Activated T-cell treated with anti-CD3 and anti-CD28 coated beads, Interleukin-2, amount 50 U/mL, for 24 hours (primary cell): ENCODE measurements at regions not wholly inside any gene's neighbourhood (a gene's known extent, or its start where the extent isn't known, plus 50 kb on each side); places are given as distances from the start of the nearest gene placed in this dataset.
"Not testable (repeated sequence)": the region's sequence is repeated elsewhere in the genome, so short reads cannot be mapped to it uniquely, and the experiment has no call there.

Experiments used
- DNase-seq: peaks from one replicate; pipeline ENCODE4 v3.0.0-alpha.2; 2020
- H3K27ac Mint-ChIP-seq: 2 replicates; pipeline ENCODE4 v1.8.0; 2020; ENCODE audit warnings: mild to moderate bottlenecking, mixed read lengths
- H3K27me3 Mint-ChIP-seq: 2 replicates; pipeline ENCODE4 v1.8.0; 2020; ENCODE audit warnings: mixed read lengths
- H3K36me3 Mint-ChIP-seq: 2 replicates; pipeline ENCODE4 v1.8.0; 2020; ENCODE audit warnings: low read depth, mixed read lengths
- H3K4me1 Mint-ChIP-seq: 2 replicates; pipeline ENCODE4 v1.8.0; 2020; ENCODE audit warnings: low read depth, mixed read lengths
- H3K4me3 Mint-ChIP-seq: 2 replicates; pipeline ENCODE4 v1.8.0; 2020; ENCODE audit warnings: mild to moderate bottlenecking, moderate library complexity, mixed read lengths
- H3K9me3 Mint-ChIP-seq: 2 replicates; pipeline ENCODE4 v1.8.0; 2020; ENCODE audit warnings: mixed read lengths

DNA sequence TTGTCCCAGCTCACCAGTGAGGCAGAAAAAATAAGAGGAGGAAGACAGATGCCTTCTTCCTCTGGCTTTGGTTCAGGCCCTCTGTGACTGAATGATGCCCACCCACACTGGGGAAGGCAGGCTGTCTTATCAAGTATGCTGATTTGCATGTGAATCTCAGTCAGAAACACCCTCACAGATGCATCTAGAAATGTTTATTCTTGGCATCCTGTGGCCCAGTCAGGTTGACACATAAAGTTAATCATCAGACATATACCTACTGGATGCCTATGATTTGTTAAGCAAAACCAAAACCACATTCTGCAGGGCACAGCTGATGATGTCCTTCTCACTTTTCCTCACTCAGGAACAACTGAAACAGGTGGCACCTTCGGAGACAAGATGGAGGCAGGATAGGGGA is 243.4 kb upstream of the KCNN2 start:
- Mint-ChIP-seq H3K36me3 (no peaks in the 10 kb centered on the region), H3K4me3 (no peak overlapping the region), H3K9me3 (no peaks in the 10 kb centered on the region), H3K4me1 (no peaks in the 10 kb centered on the region), H3K27ac (no peak overlapping the region), H3K27me3 (no peaks in the 10 kb centered on the region)
- no peak for DNase-seq

DNA sequence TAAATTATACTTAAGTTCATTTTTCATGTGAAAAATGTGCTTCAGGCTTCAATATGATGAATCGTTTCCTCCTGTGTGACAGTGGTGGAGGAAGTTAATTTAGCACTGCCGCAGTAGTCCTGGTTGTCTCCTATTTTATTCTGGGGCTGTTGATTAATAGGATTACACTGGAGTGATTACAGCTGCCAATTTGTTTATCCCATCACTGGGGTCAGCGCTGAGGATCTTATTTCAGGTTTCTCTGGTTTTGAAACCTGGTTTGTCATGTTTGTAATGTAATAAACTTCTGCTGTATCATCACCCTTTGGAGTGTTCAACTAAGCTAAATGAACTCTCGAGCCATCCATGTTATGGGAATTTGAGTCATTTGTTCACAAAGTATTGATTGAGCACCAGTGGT is 241.7 kb upstream of the KCNN2 start:
- Mint-ChIP-seq H3K27ac (no peak overlapping the region), H3K9me3 (no peaks in the 10 kb centered on the region), H3K4me3 (no peak overlapping the region), H3K4me1 (no peaks in the 10 kb centered on the region), H3K27me3 (no peaks in the 10 kb centered on the region), H3K36me3 (no peaks in the 10 kb centered on the region)
- no peak for DNase-seq

DNA sequence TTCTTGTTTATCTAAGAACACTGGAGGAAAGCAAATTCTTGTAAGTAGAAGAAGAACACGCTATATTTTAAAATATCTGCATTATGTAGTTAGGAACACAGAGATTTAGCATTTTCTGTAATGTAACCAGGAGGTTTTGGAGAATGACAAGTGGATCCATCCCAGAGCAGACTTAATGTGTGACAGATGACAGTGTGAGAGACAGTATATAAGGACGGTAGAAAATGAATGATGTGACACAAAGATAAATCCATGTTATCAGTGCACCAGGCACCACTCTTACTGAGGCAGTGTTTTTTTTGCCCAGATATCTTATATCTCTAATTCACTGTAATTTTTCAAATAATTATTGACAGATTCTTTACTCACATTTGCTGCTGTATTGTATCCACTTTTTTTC is 239.0 kb upstream of the KCNN2 start:
- no peak for DNase-seq
- H3K27ac Mint-ChIP-seq, result no peak overlapping the region
- H3K9me3 Mint-ChIP-seq, result peaks cover 3% of the 10 kb centered on the region
- no peaks in the 10 kb centered on the region for H3K27me3 Mint-ChIP-seq
- H3K4me3 Mint-ChIP-seq, result no peak overlapping the region
- no peaks in the 10 kb centered on the region for H3K36me3 Mint-ChIP-seq
- no peaks in the 10 kb centered on the region for H3K4me1 Mint-ChIP-seq

DNA sequence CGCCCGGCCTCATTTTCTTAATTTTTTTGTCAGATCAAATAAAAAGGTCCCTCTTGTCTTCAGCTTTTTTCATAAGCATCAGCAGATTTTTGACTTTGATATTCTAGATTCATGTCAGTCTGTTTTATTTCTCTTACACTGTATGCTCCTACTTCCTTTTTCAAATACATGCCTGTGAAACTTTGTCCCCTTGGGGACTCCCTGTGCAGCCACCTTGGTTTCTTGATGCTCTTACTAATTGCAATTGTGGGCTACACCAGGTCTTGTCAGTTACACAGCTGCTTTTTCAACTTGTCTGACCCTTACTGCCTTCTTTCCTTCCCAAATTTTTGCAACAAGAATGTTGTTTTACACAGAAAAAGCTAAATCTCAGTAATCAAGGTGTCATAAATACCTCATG is 238.2 kb upstream of the KCNN2 start:
- Mint-ChIP-seq H3K9me3 (peaks cover 3% of the 10 kb centered on the region), H3K27me3 (no peaks in the 10 kb centered on the region), H3K4me3 (no peak overlapping the region), H3K27ac (no peak overlapping the region), H3K4me1 (no peaks in the 10 kb centered on the region), H3K36me3 (no peaks in the 10 kb centered on the region)
- no peak for DNase-seq

DNA sequence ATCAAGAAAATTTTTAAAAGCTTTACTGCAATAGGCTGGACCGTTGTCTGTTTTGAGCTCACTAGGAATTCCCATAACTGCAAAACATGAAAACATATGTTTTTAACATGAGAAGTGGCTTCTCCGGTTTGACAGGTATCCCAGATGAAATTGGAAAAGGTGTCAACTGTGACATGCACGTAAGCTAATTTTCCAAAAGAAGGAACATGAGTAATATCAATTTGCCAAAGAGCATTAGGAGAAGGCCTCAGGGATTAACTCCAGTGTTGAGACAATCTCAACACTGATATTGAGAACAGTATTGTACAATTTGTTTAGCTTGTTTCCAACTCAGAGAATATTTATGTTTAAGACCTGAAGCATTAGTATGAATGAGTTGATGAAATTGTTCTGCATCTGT is 215.5 kb upstream of the KCNN2 start:
- Mint-ChIP-seq H3K36me3 (no peaks in the 10 kb centered on the region), H3K4me1 (no peaks in the 10 kb centered on the region), H3K9me3 (peaks cover 26% of the 10 kb centered on the region), H3K27me3 (no peaks in the 10 kb centered on the region), H3K4me3 (no peak overlapping the region), H3K27ac (no peak overlapping the region)
- no peak for DNase-seq

DNA sequence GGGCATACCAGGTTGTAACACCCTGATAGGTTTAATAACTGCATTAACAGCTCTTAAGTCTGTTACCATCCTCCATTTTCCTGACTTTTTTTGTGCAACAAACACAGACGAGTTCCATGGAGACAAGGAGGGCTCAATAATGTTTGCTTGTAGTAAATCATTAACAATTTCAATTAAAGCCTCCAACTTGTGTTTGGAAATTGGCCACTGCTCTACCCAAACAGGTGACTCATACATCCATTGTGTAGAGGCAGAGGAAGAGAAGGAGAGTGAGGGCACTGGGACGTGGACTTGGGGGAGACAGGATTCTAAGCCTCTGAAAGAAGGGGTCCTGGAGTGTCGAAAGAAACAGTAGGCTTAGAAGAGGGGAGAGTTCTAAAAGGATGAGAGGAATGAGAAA is 213.6 kb upstream of the KCNN2 start:
- no peak for DNase-seq
- no peak overlapping the region for H3K4me3 Mint-ChIP-seq
- peaks cover 24% of the 10 kb centered on the region for H3K9me3 Mint-ChIP-seq
- no peaks in the 10 kb centered on the region for H3K27me3 Mint-ChIP-seq
- H3K27ac Mint-ChIP-seq, result no peak overlapping the region
- no peaks in the 10 kb centered on the region for H3K36me3 Mint-ChIP-seq
- no peaks in the 10 kb centered on the region for H3K4me1 Mint-ChIP-seq

DNA sequence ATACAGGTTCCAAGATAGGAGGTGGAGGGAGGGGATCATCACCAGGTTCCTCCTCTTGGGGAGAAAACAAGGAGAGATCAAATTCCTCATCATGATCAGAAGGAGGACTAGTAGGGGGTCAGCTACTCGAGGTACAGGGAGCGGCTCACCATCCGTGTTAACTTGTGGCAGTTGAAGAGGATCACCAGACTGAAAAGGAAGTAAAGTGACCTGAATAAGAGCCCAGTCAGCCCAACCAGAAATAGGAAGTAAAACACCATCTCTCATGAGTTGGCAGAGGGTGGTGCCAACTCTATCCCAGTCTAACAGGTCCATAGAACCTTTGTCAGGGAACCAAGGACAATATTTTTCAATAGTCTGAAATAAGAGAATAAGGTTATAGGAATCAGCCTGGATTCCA is 213.1 kb upstream of the KCNN2 start:
- not testable (repeated sequence) for DNase-seq, H3K4me3 Mint-ChIP-seq, H3K27me3 Mint-ChIP-seq, H3K27ac Mint-ChIP-seq, H3K36me3 Mint-ChIP-seq, H3K4me1 Mint-ChIP-seq
- peaks cover 28% of the 10 kb centered on the region for H3K9me3 Mint-ChIP-seq

DNA sequence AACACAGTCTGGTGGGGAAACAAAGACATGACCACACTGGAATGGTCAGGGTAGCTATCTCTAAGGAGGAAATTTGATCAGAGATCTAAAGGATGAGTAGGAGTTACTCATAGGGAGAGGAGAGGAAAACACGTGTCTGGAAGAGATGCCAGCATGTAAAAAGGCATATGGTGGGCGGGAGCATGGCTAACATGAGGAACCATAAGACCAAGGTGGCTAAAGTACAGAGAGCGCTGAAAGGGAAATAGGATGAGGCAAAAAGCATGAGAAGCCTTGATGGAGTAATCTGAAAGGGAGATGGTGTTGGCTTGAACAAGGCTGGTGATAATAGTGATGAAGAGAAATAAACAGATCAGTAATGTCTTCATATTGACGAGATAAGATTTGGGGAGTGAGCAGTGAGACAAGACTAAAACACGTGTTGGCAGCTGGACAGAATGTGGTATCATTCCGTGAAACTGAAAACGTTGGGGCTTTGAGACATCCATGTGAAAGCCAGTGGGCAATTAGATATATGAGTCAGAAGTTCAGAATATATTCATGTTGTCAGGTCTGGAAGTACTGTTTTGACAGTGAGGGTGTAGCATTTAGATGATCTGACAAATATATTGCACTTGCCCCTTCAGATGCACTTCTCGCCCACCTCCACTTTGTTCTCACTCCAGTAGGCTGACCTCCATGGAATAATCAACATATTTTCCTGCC is 209.1 kb upstream of the KCNN2 start:
- DNase-seq, result no peak
- no peaks in the 10 kb centered on the region for H3K27me3 Mint-ChIP-seq
- no peaks in the 10 kb centered on the region for H3K4me1 Mint-ChIP-seq
- H3K27ac Mint-ChIP-seq, result no peak overlapping the region
- no peaks in the 10 kb centered on the region for H3K36me3 Mint-ChIP-seq
- H3K4me3 Mint-ChIP-seq, result no peak overlapping the region
- H3K9me3 Mint-ChIP-seq, result peaks cover 36% of the 10 kb centered on the region

DNA sequence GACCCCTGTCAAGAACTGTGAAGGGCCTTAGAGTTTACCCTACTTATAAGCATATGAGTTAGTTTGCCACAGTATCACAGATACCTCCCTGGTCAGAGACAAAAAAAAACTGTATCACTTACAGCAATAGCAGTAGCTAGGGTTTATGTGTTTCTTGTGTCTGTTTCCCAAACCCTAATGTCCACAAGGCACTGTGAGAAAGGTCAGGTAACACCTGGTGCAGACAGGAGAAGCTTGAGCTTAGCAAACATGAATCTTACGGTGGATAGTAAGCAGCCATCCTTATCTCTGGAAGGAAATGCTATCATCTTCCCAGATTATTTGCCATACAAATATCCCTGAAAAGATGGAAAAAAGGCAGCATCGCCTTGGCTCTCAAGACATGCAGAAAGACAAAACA is 208.5 kb upstream of the KCNN2 start:
- Mint-ChIP-seq H3K27me3 (no peaks in the 10 kb centered on the region), H3K4me3 (no peak overlapping the region), H3K27ac (no peak overlapping the region), H3K9me3 (peaks cover 31% of the 10 kb centered on the region), H3K36me3 (no peaks in the 10 kb centered on the region), H3K4me1 (no peaks in the 10 kb centered on the region)
- no peak for DNase-seq

DNA sequence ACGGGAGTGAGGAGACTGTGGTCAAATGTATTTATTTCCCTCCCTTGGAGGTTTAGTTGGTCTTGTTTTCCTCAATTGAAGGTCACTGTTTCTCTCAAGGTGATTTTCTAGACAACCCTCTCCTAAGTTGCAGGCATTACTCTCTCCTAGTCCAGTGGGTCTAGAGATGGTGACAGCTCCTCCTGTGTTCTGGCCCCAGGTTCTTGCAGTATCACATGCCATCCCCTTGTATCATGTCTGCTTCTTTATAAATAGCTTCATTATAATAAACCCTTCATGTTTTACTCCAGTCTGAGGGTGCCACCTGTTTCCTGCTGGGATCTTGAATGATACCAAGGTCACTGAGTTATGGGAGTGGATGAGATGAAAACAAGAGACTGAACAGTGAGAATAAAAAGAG is 208.0 kb upstream of the KCNN2 start:
- H3K4me3 Mint-ChIP-seq, result no peak overlapping the region

DNA sequence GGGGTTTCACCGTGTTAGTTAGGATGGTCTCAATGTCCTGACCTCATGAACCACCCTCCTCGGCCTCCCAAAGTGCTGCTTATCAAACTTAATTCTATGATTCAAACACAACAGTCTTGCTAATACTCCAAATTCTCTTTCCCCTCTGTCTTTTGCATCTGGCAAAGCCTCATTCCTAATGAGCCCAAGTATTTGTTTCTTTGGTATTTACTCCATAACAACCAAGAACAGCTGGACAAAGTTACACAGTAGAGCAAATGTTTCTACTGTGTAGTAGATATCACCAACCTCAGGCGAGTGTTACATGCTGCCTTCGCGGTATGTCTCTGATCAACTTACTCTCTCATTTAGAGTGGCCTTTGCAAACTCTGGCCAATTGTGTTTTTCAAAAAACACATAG is 195.8 kb upstream of the KCNN2 start:
- H3K4me3 Mint-ChIP-seq, result no peak overlapping the region
- H3K9me3 Mint-ChIP-seq, result peaks cover 16% of the 10 kb centered on the region
- H3K27ac Mint-ChIP-seq, result no peak overlapping the region
- no peaks in the 10 kb centered on the region for H3K27me3 Mint-ChIP-seq
- no peaks in the 10 kb centered on the region for H3K36me3 Mint-ChIP-seq
- no peaks in the 10 kb centered on the region for H3K4me1 Mint-ChIP-seq
- DNase-seq, result no peak

More for the DNA sequence above, 208.0 kb upstream of the KCNN2 start:
- Mint-ChIP-seq H3K27ac (no peak overlapping the region), H3K27me3 (no peaks in the 10 kb centered on the region), H3K36me3 (no peaks in the 10 kb centered on the region), H3K4me1 (no peaks in the 10 kb centered on the region), H3K9me3 (peaks cover 27% of the 10 kb centered on the region)
- DNase-seq, result no peak

DNA sequence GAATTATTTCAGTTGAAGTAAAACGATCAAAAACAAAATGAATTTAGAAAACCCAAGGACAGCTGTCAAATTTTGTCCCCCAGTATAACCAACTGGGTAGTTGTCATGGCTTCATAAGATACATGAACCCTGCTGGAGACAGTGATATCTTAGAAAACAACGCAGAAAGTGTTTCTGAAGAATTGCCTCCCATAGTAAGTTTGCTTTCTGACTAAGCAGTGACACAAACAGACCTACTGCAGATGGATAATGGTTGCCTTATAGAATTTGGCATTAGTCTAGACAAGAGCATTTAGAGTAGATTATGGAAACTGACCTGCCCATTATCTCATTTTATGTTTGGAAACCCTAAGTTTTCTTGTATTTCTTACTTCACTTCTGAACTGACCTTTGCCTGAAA is 187.7 kb upstream of the KCNN2 start:
- Mint-ChIP-seq H3K27me3 (no peaks in the 10 kb centered on the region), H3K4me1 (no peaks in the 10 kb centered on the region), H3K9me3 (peaks cover 10% of the 10 kb centered on the region), H3K27ac (no peak overlapping the region), H3K4me3 (no peak overlapping the region), H3K36me3 (no peaks in the 10 kb centered on the region)
- DNase-seq, result no peak

DNA sequence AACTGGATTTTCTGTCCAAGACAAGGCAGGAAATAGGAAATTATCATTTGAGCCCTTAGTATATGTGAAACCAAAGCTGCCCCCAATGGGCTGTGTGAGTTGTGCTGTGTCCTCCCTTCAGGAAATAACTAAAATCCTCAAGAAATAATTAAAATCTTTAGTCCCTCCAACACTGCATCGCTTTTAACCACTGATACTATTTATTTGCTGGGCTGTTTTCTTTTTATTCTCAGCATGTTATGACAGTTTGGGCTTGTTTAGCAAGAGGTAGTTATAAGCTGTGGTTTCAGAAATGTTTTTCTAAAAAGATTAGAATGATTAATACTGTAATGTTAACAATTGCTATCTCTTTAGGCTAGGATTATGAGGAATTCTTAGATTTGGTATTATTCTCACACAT is 187.0 kb upstream of the KCNN2 start:
- Mint-ChIP-seq H3K36me3 (no peaks in the 10 kb centered on the region), H3K27ac (no peak overlapping the region), H3K4me3 (no peak overlapping the region), H3K27me3 (no peaks in the 10 kb centered on the region), H3K4me1 (no peaks in the 10 kb centered on the region), H3K9me3 (peaks cover 5% of the 10 kb centered on the region)
- no peak for DNase-seq

DNA sequence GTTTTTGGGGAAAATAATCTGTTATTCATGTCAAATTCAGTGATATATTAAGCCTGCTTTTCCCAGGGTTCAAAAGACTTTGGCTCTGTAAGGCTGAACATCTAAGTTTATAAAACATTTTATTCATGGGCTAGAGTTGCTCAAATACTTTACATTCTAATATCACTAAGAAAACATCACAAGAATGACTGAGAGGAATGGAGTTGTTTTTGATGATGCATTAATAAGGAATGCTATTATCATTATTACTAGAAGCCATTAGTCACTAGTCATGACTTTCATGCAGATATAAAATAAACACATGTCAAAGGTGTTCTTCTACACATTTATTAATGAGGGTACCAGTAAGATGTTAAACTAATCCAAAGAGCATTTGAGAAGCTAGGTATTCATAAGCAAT is 185.5 kb upstream of the KCNN2 start:
- H3K4me3 Mint-ChIP-seq, result no peak overlapping the region
- DNase-seq, result no peak
- H3K36me3 Mint-ChIP-seq, result no peaks in the 10 kb centered on the region
- H3K4me1 Mint-ChIP-seq, result no peaks in the 10 kb centered on the region
- no peaks in the 10 kb centered on the region for H3K27me3 Mint-ChIP-seq
- H3K27ac Mint-ChIP-seq, result no peak overlapping the region
- H3K9me3 Mint-ChIP-seq, result peaks cover 6% of the 10 kb centered on the region

DNA sequence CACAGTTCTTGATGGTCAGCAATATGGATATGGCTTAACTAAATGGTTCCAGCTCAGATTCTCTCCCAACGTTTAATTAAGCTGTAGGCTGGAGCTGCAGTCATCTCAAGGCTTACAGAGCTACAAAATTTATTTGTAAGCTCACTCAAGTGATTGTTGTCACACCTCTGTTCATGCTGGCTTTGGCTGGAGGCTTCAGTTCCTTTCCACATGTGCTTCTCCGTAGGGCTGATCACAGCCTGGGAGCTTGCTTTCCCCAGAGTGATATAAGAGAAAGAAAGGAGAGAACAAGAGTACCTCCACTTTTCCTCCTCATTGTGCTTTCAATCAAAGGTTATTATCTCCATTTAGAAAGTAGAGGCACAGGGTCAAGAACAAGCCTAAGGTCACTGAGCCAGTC is 182.7 kb upstream of the KCNN2 start:
- peaks cover 8% of the 10 kb centered on the region for H3K9me3 Mint-ChIP-seq
- H3K4me3 Mint-ChIP-seq, result no peak overlapping the region
- H3K36me3 Mint-ChIP-seq, result no peaks in the 10 kb centered on the region
- no peaks in the 10 kb centered on the region for H3K27me3 Mint-ChIP-seq
- DNase-seq, result no peak
- no peaks in the 10 kb centered on the region for H3K4me1 Mint-ChIP-seq
- H3K27ac Mint-ChIP-seq, result no peak overlapping the region

DNA sequence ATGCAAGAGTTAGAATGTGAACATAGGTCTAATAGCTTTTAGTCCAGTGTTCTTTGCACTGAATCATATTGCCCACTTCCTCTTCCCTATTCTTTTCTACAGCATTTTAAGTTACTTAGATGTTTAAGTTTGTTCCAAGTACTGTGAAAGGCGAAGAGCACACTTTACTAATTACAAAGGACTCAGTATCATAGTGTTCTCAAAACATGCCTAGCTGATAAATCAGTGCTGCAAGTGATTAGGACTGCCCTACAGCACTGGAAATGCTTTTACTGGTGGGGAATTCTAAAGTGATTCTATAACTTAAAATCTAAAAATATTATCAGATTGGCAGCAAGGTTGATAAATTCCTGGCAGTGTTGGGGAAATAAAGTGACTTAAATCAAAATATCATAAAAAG is 177.9 kb upstream of the KCNN2 start:
- H3K4me3 Mint-ChIP-seq, result no peak overlapping the region
- H3K36me3 Mint-ChIP-seq, result no peaks in the 10 kb centered on the region
- DNase-seq, result no peak
- H3K27me3 Mint-ChIP-seq, result no peaks in the 10 kb centered on the region
- no peak overlapping the region for H3K27ac Mint-ChIP-seq
- peaks cover 8% of the 10 kb centered on the region for H3K9me3 Mint-ChIP-seq
- H3K4me1 Mint-ChIP-seq, result no peaks in the 10 kb centered on the region
